Aorta (tissue), 5 donors: ENCODE measurements at regions not wholly inside any gene's neighbourhood (a gene's known extent, or its start where the extent isn't known, plus 50 kb on each side); places are given as distances from the start of the nearest gene placed in this dataset.

Experiments
- ATAC-seq: fragments of 200-7000 bp; cut with Tn5 transposase; one replicate; pipeline ENCODE4 v1.9.1; 2022; ENCODE audit warnings: moderate library complexity; ENCODE audit not compliant: low FRiP score
- DNase-seq, 2 donors: peaks; one replicate each; pipeline ENCODE4 v3.0.0-alpha.2; 2020
- H3K27ac ChIP-seq, 2 donors: one replicate each; pipeline ENCODE4 v1.5.1; 2013; ENCODE audit warnings: low read length in 2 of 2, mild to moderate bottlenecking in 2 of 2, moderate library complexity in 2 of 2, control low read depth in 1 of 2, inconsistent platforms in 1 of 2, low read depth in 1 of 2
- H3K27me3 ChIP-seq, 2 donors: one replicate each; pipeline ENCODE4 v1.6.1; 2013; ENCODE audit warnings: control low read depth in 1 of 2, low read length in 1 of 2, mild to moderate bottlenecking in 1 of 2, moderate library complexity in 1 of 2; ENCODE audit not compliant: insufficient read depth in 2 of 2, control insufficient read depth in 1 of 2
- H3K36me3 ChIP-seq, 2 donors: one replicate each; pipeline ENCODE4 v1.6.1; 2013; ENCODE audit warnings: control low read depth in 1 of 2, low read length in 1 of 2, mild to moderate bottlenecking in 1 of 2; ENCODE audit not compliant: insufficient read depth in 2 of 2, control insufficient read depth in 1 of 2
- H3K4me1 ChIP-seq, 2 donors: one replicate each; pipeline ENCODE4 v1.6.1; 2013; ENCODE audit warnings: low read length in 2 of 2, control low read depth in 1 of 2, mild to moderate bottlenecking in 1 of 2, moderate library complexity in 1 of 2; ENCODE audit not compliant: insufficient read depth in 2 of 2, control insufficient read depth in 1 of 2
- H3K4me3 ChIP-seq, 2 donors: one replicate each; pipeline ENCODE4 v1.5.1; 2013; ENCODE audit warnings: low read length in 2 of 2, control low read depth in 1 of 2, mild to moderate bottlenecking in 1 of 2
- H3K9me3 ChIP-seq: one replicate; pipeline ENCODE4 v1.6.1; 2013; ENCODE audit warnings: mild to moderate bottlenecking, low read length; ENCODE audit not compliant: control insufficient read depth
- WGBS, 2 donors: extraction: QIAGEN DNeasy Blood & Tissue Kit; methylation state at CpG; one replicate each; pipeline ENCODE4 v1.1.7; 2013; 5-methylcytosine and 5-hydroxymethylcytosine counted together
- intact Hi-C, 2 donors: fragments of 100-400 bp; cut with DNase I; formaldehyde crosslinking; loops; one replicate each; pipeline versions ENCODE4 v1.14.2 to v1.15.0; 2022
- donor health status: healthy with polysubstance abuse.
- donor health status: Bipolar disorder and iron deficiency.
- donor health status: DM: no; HTN: no; CAD: no.
- donor health status: DM: no; HTN: no; CAD: no.
- donor health status: DM: yes; HTN: yes; CAD: no.

DNA sequence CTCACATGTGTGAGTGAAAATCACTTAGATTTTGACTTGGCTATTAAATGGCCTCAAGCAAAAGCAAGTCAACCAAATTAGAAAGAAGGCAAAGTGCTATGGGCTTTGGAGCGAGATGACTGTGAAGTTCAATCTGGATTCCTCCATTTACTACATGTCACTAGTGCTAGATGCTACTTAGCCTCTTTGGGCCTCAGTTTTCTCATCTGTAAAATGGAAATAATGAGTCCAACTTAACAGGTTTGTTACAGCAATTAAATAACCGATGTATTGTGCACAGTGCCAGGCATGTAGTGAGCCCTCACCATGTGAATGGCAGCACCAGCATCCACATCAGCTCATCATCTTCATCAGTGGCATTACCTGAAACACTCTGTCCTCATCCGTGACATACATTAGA, 376.3 kb downstream of the MTX2 start:
- H3K4me3 ChIP-seq: no peak overlapping the region
- ATAC-seq (no peak), DNase-seq (no peak)
- H3K9me3 ChIP-seq: peaks cover 2% of the 10 kb centered on the region
- no peaks in the 10 kb centered on the region for H3K36me3 ChIP-seq
- H3K27me3 ChIP-seq: no peaks in the 10 kb centered on the region
- intact Hi-C loops: no loop called here
- H3K4me1 ChIP-seq: no peaks in the 10 kb centered on the region
- WGBS, 2 donors: 96 to 97% methylated on average over 3 of the region's 3 CpGs
- no peak overlapping the region for H3K27ac ChIP-seq

DNA sequence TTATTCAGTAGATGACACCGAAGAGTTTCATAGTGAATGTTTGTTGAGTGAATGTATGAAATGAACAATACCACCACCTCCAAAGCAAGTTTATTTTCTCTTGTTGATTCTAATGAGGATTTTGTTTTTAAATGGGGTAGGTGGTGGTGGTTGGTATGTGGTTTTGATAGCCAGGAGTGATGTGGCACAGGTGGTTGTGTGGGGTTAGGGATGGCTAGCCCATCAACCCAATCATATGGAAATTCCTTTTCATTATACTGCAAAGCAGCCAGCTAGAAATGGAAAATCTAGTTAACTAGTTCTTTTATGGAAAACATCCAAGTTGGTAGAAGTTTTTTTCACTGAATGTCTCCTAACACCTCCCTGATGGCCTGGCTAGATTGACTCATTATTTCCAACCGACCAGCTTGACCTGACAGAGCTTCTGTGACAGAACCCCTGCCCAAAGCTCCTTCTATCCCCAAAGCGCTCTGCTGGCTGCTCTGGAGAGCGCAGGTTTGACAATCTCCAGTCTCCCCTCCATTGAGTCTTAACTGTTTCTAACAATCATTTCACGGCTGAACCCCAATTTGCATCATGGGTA, 376.9 kb downstream of the MTX2 start:
- Histone ChIP-seq H3K36me3 (no peaks in the 10 kb centered on the region), H3K4me3 (no peak overlapping the region), H3K27ac (no peak overlapping the region), H3K9me3 (peaks cover 2% of the 10 kb centered on the region), H3K27me3 (no peaks in the 10 kb centered on the region), H3K4me1 (no peaks in the 10 kb centered on the region)
- no peak for DNase-seq
- no peak for ATAC-seq
- intact Hi-C loops: no loop called here
- WGBS, 2 donors: 89 to 92% methylated on average over 5 of the region's 5 CpGs

DNA sequence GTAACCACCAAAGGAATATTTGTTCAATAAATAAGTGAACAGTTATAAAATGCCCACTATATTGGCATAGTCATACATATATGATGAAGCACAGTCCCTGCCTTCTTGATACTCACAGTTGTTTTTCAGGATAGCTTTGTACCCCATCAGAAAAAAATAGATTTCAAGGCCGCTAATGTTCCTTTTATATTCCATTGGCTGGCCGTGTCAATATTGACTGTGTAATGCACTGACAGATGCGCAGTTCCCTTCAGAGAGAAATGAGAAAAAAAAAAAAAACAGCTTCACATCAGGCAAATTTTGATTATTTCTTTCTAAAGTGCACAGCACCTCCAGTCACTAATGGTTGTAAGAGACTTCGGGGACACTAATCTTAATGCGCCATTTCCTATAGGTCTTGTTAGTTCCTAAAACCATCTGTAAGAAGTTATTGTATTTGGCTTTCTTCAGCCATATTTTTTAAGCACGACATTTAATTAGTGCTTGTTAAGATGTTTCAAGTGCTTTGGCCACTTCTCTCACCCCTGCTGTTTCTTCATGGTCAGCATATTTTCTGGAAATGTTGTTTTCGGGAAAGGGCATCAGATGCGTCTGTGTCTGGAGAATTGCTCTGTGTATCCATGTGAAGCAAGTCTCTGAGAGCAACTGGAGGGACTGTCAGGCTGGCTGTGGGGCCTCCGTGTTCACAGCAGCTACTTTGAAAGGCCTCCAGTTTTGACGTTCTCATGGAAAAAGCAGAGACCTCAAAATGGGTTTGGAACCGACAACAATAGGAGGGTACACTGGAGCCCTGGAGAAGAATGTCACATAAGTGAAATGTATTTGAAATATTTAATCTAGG, 378.3 kb downstream of the MTX2 start:
- no peaks in the 10 kb centered on the region for H3K4me1 ChIP-seq
- 87 to 90% methylated on average over 11 of the region's 11 CpGs for WGBS, 2 donors
- no peak overlapping the region for H3K27ac ChIP-seq
- H3K9me3 ChIP-seq: peaks cover 2% of the 10 kb centered on the region
- no peak for DNase-seq
- no peak for ATAC-seq
- intact Hi-C loops: no loop called here
- H3K36me3 ChIP-seq: no peaks in the 10 kb centered on the region
- H3K4me3 ChIP-seq: no peak overlapping the region
- no peaks in the 10 kb centered on the region for H3K27me3 ChIP-seq

DNA sequence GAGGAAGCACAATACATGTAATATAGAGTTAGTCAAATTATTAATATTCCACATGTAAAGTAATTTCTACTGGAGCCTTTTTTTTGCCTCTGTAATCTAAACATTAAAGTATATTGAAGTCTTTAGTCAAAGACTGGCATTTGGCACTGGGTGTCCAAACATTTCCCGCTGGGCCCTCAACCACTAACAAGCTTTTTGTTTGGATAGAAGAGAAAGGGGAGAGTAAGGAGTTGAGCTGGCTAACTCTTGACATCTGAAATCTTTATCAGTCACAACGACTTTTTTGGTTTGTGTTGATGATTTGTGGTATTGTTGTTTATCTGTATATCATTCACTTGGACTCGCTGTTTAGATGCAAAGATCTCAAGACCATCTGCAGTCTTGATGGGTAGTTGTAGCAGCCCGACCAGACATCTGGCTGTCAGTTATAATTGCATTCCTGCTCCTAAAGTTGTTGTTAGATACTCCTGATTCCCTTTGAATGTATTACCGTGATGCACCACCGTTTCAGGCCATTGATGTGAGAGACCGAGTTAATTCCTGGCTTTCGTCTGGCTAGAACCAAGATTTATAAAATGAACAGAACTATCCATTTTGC, 379.6 kb downstream of the MTX2 start:
- ATAC-seq (no peak), DNase-seq (no peak)
- whole genome bisulfite sequencing, 2 donors: 84 to 85% methylated on average over 8 of the region's 8 CpGs
- intact Hi-C loops: no loop called here
- Histone ChIP-seq H3K4me1 (no peaks in the 10 kb centered on the region), H3K27ac (no peak overlapping the region), H3K4me3 (no peak overlapping the region), H3K27me3 (no peaks in the 10 kb centered on the region), H3K9me3 (peaks cover 2% of the 10 kb centered on the region), H3K36me3 (no peaks in the 10 kb centered on the region)

DNA sequence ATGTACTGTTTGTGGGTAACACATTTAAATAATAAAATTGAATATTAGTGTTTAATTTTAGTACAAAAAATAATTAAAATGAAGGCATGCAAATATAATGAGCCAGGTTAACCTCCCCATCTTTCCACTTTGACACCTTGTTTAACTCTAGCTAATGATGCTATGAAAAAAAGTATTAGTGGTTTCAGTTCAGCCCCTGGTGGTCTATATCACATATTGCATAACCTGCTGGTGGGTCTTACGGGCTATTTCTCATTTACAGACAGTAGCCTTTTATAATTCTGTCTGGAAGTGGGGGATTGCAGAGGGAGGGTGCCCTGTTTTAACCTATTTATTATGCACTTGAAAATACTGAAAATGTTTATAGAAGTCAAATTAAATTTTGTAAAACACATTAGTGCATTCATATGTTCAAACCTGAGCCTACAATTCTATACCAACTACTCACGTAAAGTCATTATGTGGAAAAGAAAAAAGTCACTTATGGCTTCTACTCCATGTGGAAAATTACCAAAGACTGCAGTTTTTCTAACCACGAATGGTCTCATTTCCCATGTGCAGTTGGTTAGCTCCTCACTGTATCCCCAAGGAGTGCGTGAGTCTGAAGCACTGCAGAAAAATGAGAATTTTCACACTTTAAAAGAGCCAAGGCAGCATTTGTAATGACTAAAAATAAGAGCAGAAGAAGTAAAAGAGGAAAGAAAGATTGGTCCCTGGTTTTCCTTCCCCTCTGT, 381.0 kb downstream of the MTX2 start:
- Histone ChIP-seq H3K4me3 (no peak overlapping the region), H3K27me3 (no peaks in the 10 kb centered on the region), H3K9me3 (peaks cover 2% of the 10 kb centered on the region), H3K27ac (no peak overlapping the region), H3K4me1 (no peaks in the 10 kb centered on the region), H3K36me3 (no peaks in the 10 kb centered on the region)
- ATAC-seq: no peak
- 80 to 83% methylated on average over 4 of the region's 4 CpGs for WGBS, 2 donors
- intact Hi-C loops: loop anchor here in 1 of 2 donors (10.0 kb wide), 1 partner anchor 495 kb away; no protein-coding TSS in a partner anchor
- no peak for DNase-seq

DNA sequence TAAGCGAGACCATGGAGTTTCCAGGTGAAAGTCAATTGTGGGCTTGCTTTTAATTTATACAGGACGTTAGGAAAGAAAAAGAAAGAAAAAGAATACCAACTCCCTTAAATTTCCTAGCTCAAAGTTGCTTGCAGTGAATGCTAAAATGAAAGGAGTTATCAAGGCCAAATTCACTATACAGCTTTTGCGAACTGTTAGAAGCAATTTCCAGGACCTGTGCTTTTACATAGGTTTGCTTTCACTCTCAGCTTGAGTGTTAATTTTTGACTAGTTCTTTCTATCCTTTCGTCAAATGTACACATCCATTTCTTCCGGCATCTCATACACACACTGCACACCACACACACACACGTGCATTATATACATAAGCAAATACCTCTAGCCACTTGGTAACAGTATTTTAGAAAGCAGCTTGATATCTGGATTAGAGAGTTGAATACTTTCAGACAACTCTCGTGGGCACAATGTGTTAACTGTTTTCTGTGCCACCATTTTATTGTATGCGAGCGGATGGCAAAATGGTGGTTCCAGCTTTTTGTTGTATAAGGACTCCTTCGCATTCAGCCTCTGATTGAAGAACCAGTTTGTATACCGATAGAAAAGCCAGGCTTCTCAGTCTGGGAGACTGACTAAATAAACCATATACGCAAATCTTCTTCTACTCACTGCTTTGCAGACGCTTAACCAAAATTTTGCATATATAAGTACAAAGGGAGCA, 381.8 kb downstream of the MTX2 start:
- intact Hi-C loops: loop anchor here in 1 of 2 donors (10.0 kb wide), 1 partner anchor 494 kb away; no protein-coding TSS in a partner anchor
- Histone ChIP-seq H3K27me3 (no peaks in the 10 kb centered on the region), H3K4me3 (no peak overlapping the region), H3K36me3 (no peaks in the 10 kb centered on the region), H3K4me1 (no peaks in the 10 kb centered on the region), H3K9me3 (peaks cover 2% of the 10 kb centered on the region), H3K27ac (no peak overlapping the region)
- DNase-seq (no peak), ATAC-seq (no peak)
- WGBS, 2 donors: 89 to 92% methylated on average over 13 of the region's 13 CpGs

DNA sequence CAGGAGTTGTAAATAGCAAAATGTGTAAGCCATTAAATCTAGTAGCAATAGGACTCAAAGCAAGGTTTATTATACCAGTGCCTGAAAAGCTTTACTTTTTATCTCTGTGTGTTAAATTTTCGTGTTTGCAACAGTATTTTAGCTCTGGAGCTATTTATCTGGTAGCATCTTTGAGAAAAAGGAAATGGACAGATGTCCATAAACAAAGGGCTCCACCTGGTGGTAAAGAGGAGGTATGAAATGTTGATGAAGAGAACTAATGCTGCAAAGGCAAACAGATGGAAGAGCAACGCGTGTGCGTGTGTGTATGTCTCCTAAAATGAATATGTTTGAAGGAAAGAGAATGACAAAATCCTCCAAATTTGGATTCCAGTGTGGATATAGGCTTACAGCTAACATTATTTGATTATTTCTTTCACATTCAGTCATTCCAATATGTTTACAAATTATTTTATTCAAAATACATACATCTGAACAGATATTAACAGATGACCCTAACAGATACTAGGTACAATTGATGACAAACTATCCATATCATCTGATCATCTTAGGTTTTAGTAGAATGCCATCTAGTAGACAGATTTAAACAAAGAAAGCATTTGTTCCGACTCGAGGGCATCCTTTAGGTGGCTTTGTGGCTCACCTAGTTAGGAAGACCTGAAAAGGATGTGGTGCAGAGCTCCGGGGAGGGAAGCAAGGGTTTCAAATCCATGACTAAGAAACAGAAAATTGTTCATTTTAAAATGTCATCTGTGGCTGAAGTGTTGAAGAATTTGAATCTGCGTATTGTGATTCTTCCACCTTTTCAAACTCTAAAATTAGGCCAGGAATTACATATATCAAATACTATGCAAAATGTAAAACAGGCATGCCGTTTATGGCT, 383.3 kb downstream of the MTX2 start:
- no peaks in the 10 kb centered on the region for H3K36me3 ChIP-seq
- 46 to 56% methylated on average over 9 of the region's 9 CpGs for WGBS, 2 donors
- no peak for DNase-seq
- no peaks in the 10 kb centered on the region for H3K27me3 ChIP-seq
- H3K9me3 ChIP-seq: peaks cover 2% of the 10 kb centered on the region
- no peak overlapping the region for H3K27ac ChIP-seq
- no peaks in the 10 kb centered on the region for H3K4me1 ChIP-seq
- no peak overlapping the region for H3K4me3 ChIP-seq
- intact Hi-C loops: loop anchor here (1.0 to 10.0 kb wide), 4 partner anchors 162 to 526 kb away; no protein-coding TSS in a partner anchor
- ATAC-seq: peak; percentile 84
